ENCODE measurements at regions not wholly inside any gene's neighbourhood (a gene's known extent, or its start where the extent isn't known, plus 50 kb on each side); places are given as distances from the start of the nearest gene placed in this dataset.

- TF ChIP-seq CTCF (IDR thresholded peaks at IDR 0.05; ENCODE audit: insufficient read depth, low read length) = no peak
- TF ChIP-seq REST (IDR thresholded peaks at IDR 0.05; ENCODE audit: insufficient replicate concordance, low read depth) = no peak
- no peak for TF ChIP-seq POLR2AphosphoS5 (IDR thresholded peaks at IDR 0.05; ENCODE audit: low read depth)
- TF ChIP-seq GABPA (IDR thresholded peaks at IDR 0.05; ENCODE audit: low read depth) = no peak
Observed at GRCh38 chr13:76552807-76553206, 333.4 kb downstream of the KCTD12 start.
